Neural crest cell (in vitro differentiated cells): ENCODE measurements at regions not wholly inside any gene's neighbourhood (a gene's known extent, or its start where the extent isn't known, plus 50 kb on each side); places are given as distances from the start of the nearest gene placed in this dataset.

ENCODE experiments used
- DNase-seq: peaks from one replicate; pipeline ENCODE4 v3.0.0; 2021; ENCODE audit warnings: low read depth, mixed read lengths, low spot score
- H3K27ac Mint-ChIP-seq: one replicate; pipeline ENCODE4 v1.8.0; 2021; ENCODE audit warnings: mild to moderate bottlenecking, mixed read lengths; ENCODE audit not compliant: unreplicated experiment
- H3K27me3 Mint-ChIP-seq: 2 replicates; pipeline ENCODE4 v1.8.0; 2021; ENCODE audit warnings: low read depth, mild to moderate bottlenecking, mixed read lengths
- H3K36me3 Mint-ChIP-seq: 2 replicates; pipeline ENCODE4 v1.8.0; 2021; ENCODE audit warnings: low read depth, mild to moderate bottlenecking, mixed read lengths
- H3K4me1 Mint-ChIP-seq: 2 replicates; pipeline ENCODE4 v1.8.0; 2021; ENCODE audit warnings: mixed read lengths
- H3K4me3 Mint-ChIP-seq: one replicate; pipeline ENCODE4 v1.8.0; 2021; ENCODE audit warnings: mild to moderate bottlenecking, mixed read lengths
- H3K9me3 Mint-ChIP-seq: 2 replicates; pipeline ENCODE4 v1.8.0; 2021; ENCODE audit warnings: mixed read lengths
- TF ChIP-seq, protein P1 (sequence below): fragments of 200-600 bp; sonication (generic); conservative IDR thresholded peaks from 2 replicates; pipeline ENCODE4 v1.5.0; 2021; ENCODE audit warnings: antibody characterized with exemption, mild to moderate bottlenecking

- Mint-ChIP-seq H3K27me3 (no peaks in the 10 kb centered on the region), H3K27ac (no peak overlapping the region), H3K4me3 (no peak overlapping the region)
These were observed 374.6 kb upstream of the USP24 start for GRCh38 chr1:55589671-55590297.

DNA sequence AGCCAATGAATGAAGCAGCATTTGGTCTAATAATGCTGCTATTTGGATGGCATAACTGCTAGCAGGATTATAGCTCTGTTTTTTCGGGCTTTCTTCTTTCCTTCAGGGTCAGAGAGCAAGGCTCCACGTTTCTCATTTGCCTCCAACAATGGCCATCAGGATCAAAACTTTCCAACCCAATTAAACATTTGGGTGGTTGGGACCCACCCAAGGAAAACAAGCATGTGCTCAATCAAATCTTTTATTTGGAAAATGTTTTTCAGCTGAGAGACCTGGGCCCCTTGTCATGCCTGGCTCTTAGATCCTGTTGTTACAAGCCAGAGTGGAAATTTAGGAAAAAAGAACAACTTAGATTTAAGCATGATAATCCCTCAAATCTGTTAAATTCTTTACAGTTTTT, 373.1 kb upstream of the USP24 start:
- no peaks in the 10 kb centered on the region for H3K36me3 Mint-ChIP-seq
- no peaks in the 10 kb centered on the region for H3K27me3 Mint-ChIP-seq
- H3K27ac Mint-ChIP-seq = no peak overlapping the region

More at GRCh38 chr1:55589671-55590297, 374.6 kb upstream of the USP24 start:
- TF ChIP-seq, protein P1, sequence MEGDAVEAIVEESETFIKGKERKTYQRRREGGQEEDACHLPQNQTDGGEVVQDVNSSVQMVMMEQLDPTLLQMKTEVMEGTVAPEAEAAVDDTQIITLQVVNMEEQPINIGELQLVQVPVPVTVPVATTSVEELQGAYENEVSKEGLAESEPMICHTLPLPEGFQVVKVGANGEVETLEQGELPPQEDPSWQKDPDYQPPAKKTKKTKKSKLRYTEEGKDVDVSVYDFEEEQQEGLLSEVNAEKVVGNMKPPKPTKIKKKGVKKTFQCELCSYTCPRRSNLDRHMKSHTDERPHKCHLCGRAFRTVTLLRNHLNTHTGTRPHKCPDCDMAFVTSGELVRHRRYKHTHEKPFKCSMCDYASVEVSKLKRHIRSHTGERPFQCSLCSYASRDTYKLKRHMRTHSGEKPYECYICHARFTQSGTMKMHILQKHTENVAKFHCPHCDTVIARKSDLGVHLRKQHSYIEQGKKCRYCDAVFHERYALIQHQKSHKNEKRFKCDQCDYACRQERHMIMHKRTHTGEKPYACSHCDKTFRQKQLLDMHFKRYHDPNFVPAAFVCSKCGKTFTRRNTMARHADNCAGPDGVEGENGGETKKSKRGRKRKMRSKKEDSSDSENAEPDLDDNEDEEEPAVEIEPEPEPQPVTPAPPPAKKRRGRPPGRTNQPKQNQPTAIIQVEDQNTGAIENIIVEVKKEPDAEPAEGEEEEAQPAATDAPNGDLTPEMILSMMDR = no peak
- Mint-ChIP-seq H3K4me1 (peaks cover 6% of the 10 kb centered on the region), H3K36me3 (peaks cover 3% of the 10 kb centered on the region), H3K9me3 (peaks cover 4% of the 10 kb centered on the region)
- DNase-seq = no peak

GRCh38 chr1:55586771-55587170, 371.6 kb upstream of the USP24 start:
- Mint-ChIP-seq H3K27me3 (no peaks in the 10 kb centered on the region), H3K27ac (no peak overlapping the region), H3K4me3 (no peak overlapping the region), H3K9me3 (no peaks in the 10 kb centered on the region), H3K36me3 (no peaks in the 10 kb centered on the region), H3K4me1 (peaks cover 23% of the 10 kb centered on the region)
- TF ChIP-seq, protein P1 = no peak
- no peak for DNase-seq

More for the DNA sequence above, 373.1 kb upstream of the USP24 start:
- TF ChIP-seq, protein P1 = no peak
- no peak overlapping the region for H3K4me3 Mint-ChIP-seq
- H3K4me1 Mint-ChIP-seq = peaks cover 15% of the 10 kb centered on the region
- no peaks in the 10 kb centered on the region for H3K9me3 Mint-ChIP-seq
- no peak for DNase-seq

- Mint-ChIP-seq H3K27me3 (no peaks in the 10 kb centered on the region), H3K36me3 (no peaks in the 10 kb centered on the region)
These were observed 370.2 kb upstream of the USP24 start for GRCh38 chr1:55585402-55585792.

GRCh38 chr1:55584526-55585401, 369.6 kb upstream of the USP24 start:
- no peaks in the 10 kb centered on the region for H3K9me3 Mint-ChIP-seq
- TF ChIP-seq, protein P1 = no peak
- peak overlapping the region; percentile 60 for H3K27ac Mint-ChIP-seq
- no peaks in the 10 kb centered on the region for H3K27me3 Mint-ChIP-seq
- no peak for DNase-seq
- H3K4me1 Mint-ChIP-seq = peaks cover 34% of the 10 kb centered on the region
- H3K36me3 Mint-ChIP-seq = no peaks in the 10 kb centered on the region
- no peak overlapping the region for H3K4me3 Mint-ChIP-seq

More at GRCh38 chr1:55585402-55585792, 370.2 kb upstream of the USP24 start:
- Mint-ChIP-seq H3K4me1 (peaks cover 32% of the 10 kb centered on the region), H3K4me3 (no peak overlapping the region), H3K27ac (no peak overlapping the region), H3K9me3 (no peaks in the 10 kb centered on the region)
- no peak for DNase-seq
- TF ChIP-seq, protein P1 = no peak
